Loucy (cell line): ENCODE measurements at regions not wholly inside any gene's neighbourhood (a gene's known extent, or its start where the extent isn't known, plus 50 kb on each side); places are given as distances from the start of the nearest gene placed in this dataset.

Experiments
- H2AFZ ChIP-seq: fragments of 200-600 bp; sonication (generic); 2 replicates; pipeline ENCODE4 v1.6.0; 2016; ENCODE audit warnings: antibody characterized with exemption, mild to moderate bottlenecking, low read length, moderate library complexity
- H3F3A ChIP-seq: fragments of 200-600 bp; 2 replicates; pipeline ENCODE4 v1.6.0; 2016; ENCODE audit warnings: antibody characterized with exemption, low read depth, mild to moderate bottlenecking
- H3K27me3 ChIP-seq: fragments of 200-600 bp; sonication (generic); 2 replicates; pipeline ENCODE4 v1.6.1; 2014; ENCODE audit warnings: low read length, mild to moderate bottlenecking; ENCODE audit not compliant: insufficient read depth, poor library complexity, severe bottlenecking
- H3K36me3 ChIP-seq: fragments of 200-600 bp; sonication (generic); 2 replicates; pipeline ENCODE4 v1.6.1; 2016; ENCODE audit warnings: low read length; ENCODE audit not compliant: insufficient read depth
- H3K4me1 ChIP-seq: fragments of 200-600 bp; sonication (generic); 2 replicates; pipeline ENCODE4 v1.5.1; 2014; ENCODE audit warnings: low read length, mild to moderate bottlenecking; ENCODE audit not compliant: insufficient read depth, poor library complexity, severe bottlenecking
- H3K4me2 ChIP-seq: fragments of 200-600 bp; sonication (generic); 2 replicates; pipeline ENCODE4 v1.6.0; 2014; ENCODE audit warnings: antibody characterized with exemption, low read length, low read depth, mild to moderate bottlenecking; ENCODE audit not compliant: poor library complexity, severe bottlenecking
- H3K4me3 ChIP-seq: fragments of 200-600 bp; sonication (generic); 2 replicates; pipeline ENCODE4 v1.5.1; 2014; ENCODE audit warnings: low read length, mild to moderate bottlenecking, mixed read lengths; ENCODE audit not compliant: poor library complexity, severe bottlenecking
- H3K79me2 ChIP-seq: fragments of 200-600 bp; sonication (generic); 2 replicates; pipeline ENCODE4 v1.6.1; 2014; ENCODE audit warnings: low read length; ENCODE audit not compliant: insufficient read depth
- H3K9ac ChIP-seq: fragments of 200-600 bp; sonication (generic); 2 replicates; pipeline ENCODE4 v1.6.0; 2014; ENCODE audit warnings: mild to moderate bottlenecking, low read depth, low read length, moderate library complexity; ENCODE audit not compliant: poor library complexity, severe bottlenecking
- H3K9me2 ChIP-seq: fragments of 200-600 bp; sonication (generic); replicated peaks from 2 replicates; pipeline ENCODE4 v1.6.1; 2016; ENCODE audit warnings: low read depth, low read length, mixed read lengths
- H3K9me3 ChIP-seq: fragments of 200-600 bp; sonication (generic); 2 replicates; pipeline ENCODE4 v1.6.1; 2014; ENCODE audit warnings: mild to moderate bottlenecking, antibody characterized with exemption, low read length, low read depth; ENCODE audit not compliant: insufficient read depth
- H4K20me1 ChIP-seq: fragments of 200-600 bp; sonication (generic); 2 replicates; pipeline ENCODE4 v1.6.0; 2014; ENCODE audit warnings: antibody characterized with exemption, low read length, mild to moderate bottlenecking; ENCODE audit not compliant: insufficient read depth, poor library complexity, severe bottlenecking
- EZH2phosphoT487 ChIP-seq: fragments of 200-600 bp; IDR thresholded peaks from 2 replicates; pipeline ENCODE4 v1.6.1; 2018; ENCODE audit warnings: antibody characterized with exemption, mild to moderate bottlenecking, moderate library complexity, borderline replicate concordance
- TF ChIP-seq, protein P1 (sequence below): fragments of 200-600 bp; sonication (generic); conservative IDR thresholded peaks from 2 replicates; pipeline ENCODE4 v1.5.1; 2014; ENCODE audit warnings: mild to moderate bottlenecking, antibody characterized with exemption, low read length

DNA sequence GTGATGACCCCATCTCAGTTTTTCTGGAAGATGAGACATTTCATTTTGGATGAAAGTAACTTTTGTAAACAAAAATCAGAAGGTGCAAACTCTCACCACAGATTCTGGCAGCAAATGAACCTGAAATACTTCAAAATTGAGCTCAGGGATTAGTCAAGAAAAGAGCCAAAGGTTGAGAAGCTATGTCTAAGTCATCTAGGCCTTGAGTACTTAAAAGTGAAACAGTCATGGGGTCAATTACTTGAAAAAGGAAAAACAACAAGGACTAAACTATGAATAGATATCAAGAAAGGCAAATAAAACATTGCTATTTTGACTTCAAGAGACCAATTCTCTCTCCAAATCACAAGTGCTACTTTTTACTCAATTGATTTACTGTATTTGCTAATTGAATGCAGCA is 285.1 kb downstream of the RBM43 start:
- Histone ChIP-seq H3K9ac (no peak overlapping the region), H3K9me3 (no peaks in the 10 kb centered on the region), H3K4me3 (no peak overlapping the region), H3K9me2 (no peaks in the 10 kb centered on the region), H2AFZ (no peak overlapping the region), H4K20me1 (no peaks in the 10 kb centered on the region), H3K79me2 (no peaks in the 10 kb centered on the region), H3K36me3 (no peaks in the 10 kb centered on the region), H3K4me1 (no peaks in the 10 kb centered on the region), H3F3A (no peaks in the 10 kb centered on the region), H3K4me2 (no peak overlapping the region), H3K27me3 (no peaks in the 10 kb centered on the region)
- TF ChIP-seq EZH2phosphoT487, result no peak
- TF ChIP-seq, protein P1, sequence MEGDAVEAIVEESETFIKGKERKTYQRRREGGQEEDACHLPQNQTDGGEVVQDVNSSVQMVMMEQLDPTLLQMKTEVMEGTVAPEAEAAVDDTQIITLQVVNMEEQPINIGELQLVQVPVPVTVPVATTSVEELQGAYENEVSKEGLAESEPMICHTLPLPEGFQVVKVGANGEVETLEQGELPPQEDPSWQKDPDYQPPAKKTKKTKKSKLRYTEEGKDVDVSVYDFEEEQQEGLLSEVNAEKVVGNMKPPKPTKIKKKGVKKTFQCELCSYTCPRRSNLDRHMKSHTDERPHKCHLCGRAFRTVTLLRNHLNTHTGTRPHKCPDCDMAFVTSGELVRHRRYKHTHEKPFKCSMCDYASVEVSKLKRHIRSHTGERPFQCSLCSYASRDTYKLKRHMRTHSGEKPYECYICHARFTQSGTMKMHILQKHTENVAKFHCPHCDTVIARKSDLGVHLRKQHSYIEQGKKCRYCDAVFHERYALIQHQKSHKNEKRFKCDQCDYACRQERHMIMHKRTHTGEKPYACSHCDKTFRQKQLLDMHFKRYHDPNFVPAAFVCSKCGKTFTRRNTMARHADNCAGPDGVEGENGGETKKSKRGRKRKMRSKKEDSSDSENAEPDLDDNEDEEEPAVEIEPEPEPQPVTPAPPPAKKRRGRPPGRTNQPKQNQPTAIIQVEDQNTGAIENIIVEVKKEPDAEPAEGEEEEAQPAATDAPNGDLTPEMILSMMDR, result no peak

DNA sequence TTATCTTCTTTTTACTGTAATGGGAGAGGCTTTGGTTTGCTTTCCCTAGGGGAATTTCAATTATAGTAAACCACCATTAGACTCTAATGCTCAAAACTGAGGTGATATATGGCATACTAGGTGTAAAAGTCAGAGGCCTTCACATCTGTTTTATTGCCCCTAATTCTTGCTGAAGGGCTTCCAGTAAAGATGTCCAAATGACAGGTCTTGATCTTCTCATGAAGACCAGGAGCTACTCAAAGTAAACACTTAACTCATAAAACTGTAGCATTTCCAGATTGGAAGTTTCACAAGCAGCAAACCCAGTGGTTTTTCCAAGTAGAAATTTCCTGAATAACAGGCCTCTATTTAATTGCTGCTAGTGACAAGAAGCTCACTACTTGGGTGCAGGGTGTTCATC is 286.8 kb downstream of the RBM43 start:
- H3F3A ChIP-seq, result no peaks in the 10 kb centered on the region
- no peak overlapping the region for H3K9ac ChIP-seq
- H3K27me3 ChIP-seq, result no peaks in the 10 kb centered on the region
- H3K4me3 ChIP-seq, result no peak overlapping the region
- H3K4me2 ChIP-seq, result no peak overlapping the region
- no peaks in the 10 kb centered on the region for H3K4me1 ChIP-seq
- H3K9me2 ChIP-seq, result no peaks in the 10 kb centered on the region
- no peak overlapping the region for H2AFZ ChIP-seq
- no peaks in the 10 kb centered on the region for H3K36me3 ChIP-seq
- no peaks in the 10 kb centered on the region for H3K9me3 ChIP-seq
- TF ChIP-seq, protein P1, result no peak
- TF ChIP-seq EZH2phosphoT487, result no peak
- no peaks in the 10 kb centered on the region for H3K79me2 ChIP-seq
- H4K20me1 ChIP-seq, result no peaks in the 10 kb centered on the region

DNA sequence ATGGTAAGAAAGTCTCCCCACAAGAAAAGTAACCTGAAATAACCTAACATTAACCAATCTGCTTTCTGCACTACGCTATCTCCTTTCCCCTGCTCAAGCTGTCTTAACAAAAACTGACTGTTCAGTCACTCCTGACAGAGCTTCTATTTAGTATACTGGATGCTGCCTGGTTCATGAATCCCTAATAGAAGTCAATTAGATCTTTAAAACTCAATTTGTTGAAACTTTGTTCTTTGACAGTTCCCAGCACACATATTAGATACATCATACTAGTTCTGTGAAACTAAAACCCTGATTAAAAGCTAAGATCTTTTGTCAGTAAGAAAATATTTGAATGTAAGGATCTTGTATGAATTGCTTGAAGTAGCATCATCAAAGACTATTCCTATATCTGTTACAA is 287.4 kb downstream of the RBM43 start:
- no peak overlapping the region for H2AFZ ChIP-seq
- H3K9ac ChIP-seq, result no peak overlapping the region
- H3K4me2 ChIP-seq, result no peak overlapping the region
- H4K20me1 ChIP-seq, result no peaks in the 10 kb centered on the region
- TF ChIP-seq EZH2phosphoT487, result no peak
- TF ChIP-seq, protein P1, result no peak
- H3K9me2 ChIP-seq, result no peaks in the 10 kb centered on the region
- H3F3A ChIP-seq, result no peaks in the 10 kb centered on the region
- H3K36me3 ChIP-seq, result no peaks in the 10 kb centered on the region
- H3K4me3 ChIP-seq, result no peak overlapping the region
- no peaks in the 10 kb centered on the region for H3K27me3 ChIP-seq
- no peaks in the 10 kb centered on the region for H3K9me3 ChIP-seq
- H3K79me2 ChIP-seq, result no peaks in the 10 kb centered on the region
- H3K4me1 ChIP-seq, result no peaks in the 10 kb centered on the region
